ENCODE measurements at regions not wholly inside any gene's neighbourhood (a gene's known extent, or its start where the extent isn't known, plus 50 kb on each side); places are given as distances from the start of the nearest gene placed in this dataset.

GRCh38 chr4:129346734-129347133 lies 250.8 kb downstream of the C4orf33 start:
- no peak for ATAC-seq

GRCh38 chr4:129350834-129351721 lies 255.1 kb downstream of the C4orf33 start:
- POLR2A ChIA-PET = no interaction called here
- FAIRE-seq = no peak
- no peaks in the 10 kb centered on the region for H3K9me3 ChIP-seq
- H3K27ac ChIP-seq = no peak overlapping the region
- TF ChIP-seq FOSL2 (IDR thresholded peaks at IDR 0.05) (no peak), FOSL2 (CRISPR knock-in tag; IDR thresholded peaks at IDR 0.05) (no peak), RNF2 (IDR thresholded peaks at IDR 0.05; ENCODE audit: borderline replicate concordance, low read depth) (no peak), CHD2 (IDR thresholded peaks at IDR 0.05; ENCODE audit: low read length, partially characterized antibody) (no peak), HDAC2 (IDR thresholded peaks at IDR 0.05) (no peak), PBX3 (IDR thresholded peaks at IDR 0.05) (no peak), RCOR1 (IDR thresholded peaks at IDR 0.05; ENCODE audit: low read depth, low read length) (no peak), ZNF302 (CRISPR knock-in tag; IDR thresholded peaks at IDR 0.05) (no peak), E2F6 (IDR thresholded peaks at IDR 0.05; ENCODE audit: borderline replicate concordance, low read depth) (no peak), CHD4 (IDR thresholded peaks at IDR 0.05; ENCODE audit: borderline replicate concordance) (no peak), ELK1 (IDR thresholded peaks at IDR 0.05; ENCODE audit: low read depth, low read length) (no peak), CBX2 (IDR thresholded peaks at IDR 0.05; ENCODE audit: borderline replicate concordance, low read depth) (no peak), CEBPB (IDR thresholded peaks at IDR 0.05) (no peak), SREBF2 (IDR thresholded peaks at IDR 0.05) (no peak), ZSCAN20 (CRISPR knock-in tag; IDR thresholded peaks at IDR 0.05) (no peak)
- ATAC-seq = no peak
- H3K4me1 ChIP-seq = no peaks in the 10 kb centered on the region
- 58% methylated on average over 8 of the region's 8 CpGs for WGBS (ENCODE audit: missing lambda C conversion rate)
- CTCF ChIA-PET = no interaction called here
- H3K4me2 ChIP-seq = no peak overlapping the region
- no peak for DNase-seq (ENCODE audit: low read depth in 1 of 2, low spot score in 1 of 2)
- H3K4me3 ChIP-seq = no peak overlapping the region

More at GRCh38 chr4:129346734-129347133, 250.8 kb downstream of the C4orf33 start:
- no peak for FAIRE-seq
- Histone ChIP-seq H3K9me3 (no peaks in the 10 kb centered on the region), H3K4me3 (no peak overlapping the region), H3K4me1 (0 out of 3 replicates have a peak, but pooled peaks cover 4% of the 10 kb centered on the region), H3K4me2 (no peak overlapping the region), H3K27ac (no peak overlapping the region)
- TF ChIP-seq RAD21 (conservative IDR thresholded peaks at IDR 0.05 in 1 of 2, IDR thresholded peaks at IDR 0.05 in 1 of 2) (no peak), GATA3 (IDR thresholded peaks at IDR 0.05; ENCODE audit: borderline replicate concordance) (no peak), HOXB13 (CRISPR knock-in tag; IDR thresholded peaks at IDR 0.05; ENCODE audit: low read depth) (no peak), ZSCAN20 (CRISPR knock-in tag; IDR thresholded peaks at IDR 0.05) (no peak), CHD4 (IDR thresholded peaks at IDR 0.05; ENCODE audit: borderline replicate concordance) (no peak)
- 10% methylated on average over 3 of the region's 3 CpGs for WGBS (ENCODE audit: missing lambda C conversion rate)
- no peak for DNase-seq (ENCODE audit: low read depth in 1 of 2, low spot score in 1 of 2)
- POLR2A ChIA-PET = no interaction called here
- CTCF ChIA-PET = interaction anchor here (0.8 kb wide), 1 partner anchor 16 kb away, joined by 3 read pairs; no protein-coding TSS in a partner anchor

- ATAC-seq (no peak), DNase-seq (ENCODE audit: low read depth in 1 of 2, low spot score in 1 of 2) (no peak), FAIRE-seq (no peak)
- H3K4me1 ChIP-seq = no peaks in the 10 kb centered on the region
- no peak overlapping the region for H3K27ac ChIP-seq
- ChIA-PET CTCF (interaction anchor here (0.6 to 0.9 kb wide), 3 partner anchors 8 to 316 kb away, joined by 3 read pairs; no protein-coding TSS in a partner anchor), POLR2A (no interaction called here)
- TF ChIP-seq HES2 (IDR thresholded peaks at IDR 0.05) (no peak), ZFP36 (IDR thresholded peaks at IDR 0.05; ENCODE audit: borderline replicate concordance, partially characterized antibody) (no peak), JUNB (IDR thresholded peaks at IDR 0.05) (no peak), TFCP2L1 (CRISPR knock-in tag; IDR thresholded peaks at IDR 0.05) (no peak), HOXB5 (CRISPR knock-in tag; IDR thresholded peaks at IDR 0.05) (no peak), GATA3 (IDR thresholded peaks at IDR 0.05; ENCODE audit: borderline replicate concordance) (no peak), KDM1A (IDR thresholded peaks at IDR 0.05; ENCODE audit: low read depth) (no peak), HOXB13 (CRISPR knock-in tag; IDR thresholded peaks at IDR 0.05; ENCODE audit: low read depth) (no peak)
- no peak overlapping the region for H3K4me2 ChIP-seq
- WGBS (ENCODE audit: missing lambda C conversion rate) = 10% methylated on average over 4 of the region's 4 CpGs
- H3K9me3 ChIP-seq = no peaks in the 10 kb centered on the region
- H3K4me3 ChIP-seq = no peak overlapping the region
These were observed 256.5 kb downstream of the C4orf33 start for GRCh38 chr4:129352480-129352879.

Data from A549 (cell line).